Gastroesophageal sphincter (tissue), 3 donors: ENCODE measurements at regions not wholly inside any gene's neighbourhood (a gene's known extent, or its start where the extent isn't known, plus 50 kb on each side); places are given as distances from the start of the nearest gene placed in this dataset.

Source experiments
- EP300 ChIP-seq: sonication (generic); formaldehyde crosslinking; IDR thresholded peaks from one replicate; pipeline ENCODE4 v1.6.1; 2017; ENCODE audit warnings: antibody characterized with exemption, mild to moderate bottlenecking
- POLR2A ChIP-seq, 2 donors: fragments of 450-650 bp; IDR thresholded peaks; one replicate each; pipeline ENCODE4 v1.6.1; 2017; ENCODE audit warnings: antibody characterized with exemption in 2 of 2, mild to moderate bottlenecking in 2 of 2, moderate library complexity in 1 of 2
- POLR2AphosphoS5 ChIP-seq: sonication (generic); formaldehyde crosslinking; IDR thresholded peaks from one replicate; pipeline ENCODE4 v1.6.1; 2017; ENCODE audit warnings: antibody characterized with exemption
- TF ChIP-seq, protein P1 (sequence below), 4 experiments: fragments of 200-600 bp in 2 of 4; fragments of 450-650 bp in 2 of 4; sonication (generic) in 1 of 4; IDR thresholded peaks; one replicate each; pipeline ENCODE4 v1.5.1; 2017 to 2019; ENCODE audit warnings: antibody characterized with exemption in 4 of 4, mild to moderate bottlenecking in 2 of 4, moderate library complexity in 2 of 4

DNA sequence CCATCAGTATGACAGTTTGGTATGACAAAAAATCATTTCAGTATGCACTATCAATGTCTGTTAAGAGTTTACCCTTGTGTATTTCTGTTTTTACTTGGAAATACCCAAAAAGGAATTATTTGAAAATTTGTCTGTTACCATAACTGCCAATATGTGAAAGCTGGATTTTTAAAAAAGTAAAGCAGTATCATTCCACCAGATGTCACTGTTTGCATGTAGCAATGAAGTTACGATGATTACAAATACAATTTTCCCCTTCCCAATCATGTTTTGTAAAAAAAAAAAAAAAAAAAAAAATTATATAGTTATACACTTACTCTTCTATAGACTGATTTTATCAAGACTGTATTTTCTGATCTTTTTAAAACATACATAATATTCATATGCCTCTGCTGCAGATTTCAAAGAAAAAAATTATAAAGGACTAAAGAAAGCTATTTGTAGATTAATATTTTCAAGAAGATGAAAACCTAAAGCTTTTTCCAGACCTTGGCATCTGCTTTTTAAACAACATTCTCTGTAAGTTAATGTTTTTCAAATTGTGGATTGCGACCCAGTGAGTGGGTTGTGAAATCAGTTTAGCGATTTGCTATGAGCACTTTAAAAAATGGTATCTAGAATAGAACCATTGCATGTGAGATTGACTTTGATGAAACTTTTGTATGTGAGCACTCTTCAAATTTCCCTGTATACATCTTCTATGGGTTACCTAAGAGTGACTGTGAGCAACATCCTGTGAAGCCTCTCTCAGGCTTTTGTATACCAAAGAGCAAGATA lies 114.2 kb downstream of the TTC6 start:
- TF ChIP-seq, protein P1, sequence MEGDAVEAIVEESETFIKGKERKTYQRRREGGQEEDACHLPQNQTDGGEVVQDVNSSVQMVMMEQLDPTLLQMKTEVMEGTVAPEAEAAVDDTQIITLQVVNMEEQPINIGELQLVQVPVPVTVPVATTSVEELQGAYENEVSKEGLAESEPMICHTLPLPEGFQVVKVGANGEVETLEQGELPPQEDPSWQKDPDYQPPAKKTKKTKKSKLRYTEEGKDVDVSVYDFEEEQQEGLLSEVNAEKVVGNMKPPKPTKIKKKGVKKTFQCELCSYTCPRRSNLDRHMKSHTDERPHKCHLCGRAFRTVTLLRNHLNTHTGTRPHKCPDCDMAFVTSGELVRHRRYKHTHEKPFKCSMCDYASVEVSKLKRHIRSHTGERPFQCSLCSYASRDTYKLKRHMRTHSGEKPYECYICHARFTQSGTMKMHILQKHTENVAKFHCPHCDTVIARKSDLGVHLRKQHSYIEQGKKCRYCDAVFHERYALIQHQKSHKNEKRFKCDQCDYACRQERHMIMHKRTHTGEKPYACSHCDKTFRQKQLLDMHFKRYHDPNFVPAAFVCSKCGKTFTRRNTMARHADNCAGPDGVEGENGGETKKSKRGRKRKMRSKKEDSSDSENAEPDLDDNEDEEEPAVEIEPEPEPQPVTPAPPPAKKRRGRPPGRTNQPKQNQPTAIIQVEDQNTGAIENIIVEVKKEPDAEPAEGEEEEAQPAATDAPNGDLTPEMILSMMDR (IDR thresholded peaks at IDR 0.05), result peak in 3 of 4 experiments; percentile 12 to 36 (median 31)
- no peak for TF ChIP-seq POLR2A (IDR thresholded peaks at IDR 0.05)
- TF ChIP-seq POLR2AphosphoS5, result no peak
- TF ChIP-seq EP300, result no peak
